ENCODE measurements at regions not wholly inside any gene's neighbourhood (a gene's known extent, or its start where the extent isn't known, plus 50 kb on each side); places are given as distances from the start of the nearest gene placed in this dataset.

- no peak for DNase-seq
These were observed 131.7 kb upstream of the CST7 start for GRCh38 chr20:24817351-24817750.

GRCh38 chr20:24818056-24818455, 131.0 kb upstream of the CST7 start:
- no peak for DNase-seq

GRCh38 chr20:24819331-24819965, 129.6 kb upstream of the CST7 start:
- no peak for DNase-seq

GRCh38 chr20:24820345-24820744, 128.7 kb upstream of the CST7 start:
- DNase-seq = no peak

DNA sequence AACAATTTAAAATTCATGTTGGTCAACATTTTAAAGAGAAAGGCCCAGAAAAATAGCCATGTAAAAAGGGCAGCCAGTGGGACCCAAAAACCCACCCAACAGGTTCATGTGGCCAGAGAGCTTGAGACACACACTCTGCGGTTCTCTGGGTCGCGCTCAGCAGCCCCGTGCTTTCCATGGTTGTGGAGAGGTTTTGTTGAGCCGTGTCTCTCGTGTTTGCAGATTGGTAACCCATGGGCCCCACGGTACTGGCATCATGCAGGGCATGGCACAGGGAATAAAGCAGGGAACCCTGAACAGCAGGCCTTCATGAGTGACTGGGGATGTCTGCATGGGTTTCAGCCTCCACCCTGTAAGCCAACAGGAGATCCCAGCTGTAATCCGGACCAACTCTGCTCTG, 127.7 kb upstream of the CST7 start:
- no peak for DNase-seq

DNA sequence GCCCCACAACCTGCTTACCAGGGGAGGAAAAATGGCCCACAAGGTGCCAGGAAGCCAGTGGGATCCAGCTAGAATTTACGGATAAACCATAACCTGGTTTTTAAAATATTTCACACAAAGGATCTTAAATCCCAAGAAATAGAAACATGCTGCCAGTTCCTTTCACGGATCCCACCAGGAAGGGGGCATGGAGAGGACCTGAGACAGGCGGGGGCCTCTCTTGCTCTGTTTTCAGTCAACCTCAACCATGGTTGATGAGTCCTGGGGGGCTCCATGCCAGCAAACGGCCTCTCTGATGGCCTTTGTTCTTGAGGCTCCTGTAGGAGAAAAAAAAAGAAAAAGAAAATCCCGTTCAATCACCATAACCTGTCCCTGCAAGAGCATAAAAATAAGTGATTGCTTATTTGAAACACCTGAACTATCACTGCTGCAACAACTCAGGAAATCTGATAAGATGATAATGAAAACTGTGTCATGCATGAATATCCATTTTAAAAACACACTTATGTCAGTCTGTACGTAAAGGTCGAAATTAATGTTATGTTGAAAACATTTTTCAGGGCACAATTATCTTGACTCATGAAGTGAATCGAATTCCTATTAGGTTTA, 125.8 kb upstream of the CST7 start:
- DNase-seq = no peak

GRCh38 chr20:24823989-24824693, 124.9 kb upstream of the CST7 start:
- no peak for DNase-seq

DNA sequence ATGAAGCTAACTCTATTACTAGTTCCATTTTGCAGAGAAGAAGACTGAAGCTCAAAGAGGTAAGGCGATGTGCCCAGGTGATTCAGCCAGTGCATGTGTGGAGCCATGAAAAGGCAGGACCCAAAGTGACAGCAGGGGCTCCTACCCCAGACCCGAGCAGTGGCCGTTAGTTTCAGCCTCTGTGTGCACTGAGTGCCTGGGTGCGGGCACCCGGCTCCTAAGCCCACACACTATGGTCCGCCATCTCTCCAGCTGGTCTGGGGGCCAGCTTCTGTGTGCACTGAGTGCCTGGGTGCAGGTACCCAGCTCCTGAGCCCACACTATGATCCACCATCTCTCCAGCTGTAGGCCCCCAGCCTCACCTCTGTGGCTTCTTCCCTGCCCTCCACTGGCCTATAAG, 123.5 kb upstream of the CST7 start:
- no peak for DNase-seq

DNA sequence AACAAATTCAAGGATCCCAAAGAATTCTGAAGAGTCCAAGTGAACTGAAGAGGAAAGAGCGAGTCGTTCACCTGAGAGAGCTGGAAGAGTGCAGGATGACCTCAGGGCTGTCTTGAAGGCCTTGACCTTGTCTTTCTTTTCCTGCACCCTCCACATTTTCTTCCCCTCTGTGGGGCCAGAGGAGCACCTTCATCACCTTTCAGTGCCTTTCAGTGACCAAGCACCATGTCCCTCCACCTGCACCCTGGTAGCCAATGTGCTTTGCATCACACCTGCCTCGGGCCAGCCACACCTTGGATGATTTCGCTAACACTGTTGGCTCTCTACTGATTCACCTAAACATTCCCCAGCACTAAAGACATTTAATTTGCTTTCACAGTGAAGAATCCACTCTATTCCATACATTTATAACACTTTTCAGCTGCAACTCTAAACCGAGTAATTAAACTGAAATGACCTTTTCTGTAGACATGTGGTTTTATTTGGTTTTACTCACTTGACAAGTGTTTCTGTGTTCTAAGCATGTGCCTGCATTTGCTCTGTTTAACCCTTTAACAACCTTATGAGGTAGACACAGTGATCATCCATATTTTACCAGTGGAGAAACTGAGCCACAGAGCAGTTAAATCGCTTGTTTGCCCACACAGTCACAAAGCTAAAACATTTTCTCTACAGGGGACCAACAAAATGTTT, 121.3 kb upstream of the CST7 start:
- no peak for DNase-seq

GRCh38 chr20:24828992-24829648, 119.9 kb upstream of the CST7 start:
- no peak for DNase-seq

GRCh38 chr20:24829649-24830370, 119.3 kb upstream of the CST7 start:
- DNase-seq = no peak

- no peak for DNase-seq
These were observed 118.4 kb upstream of the CST7 start for GRCh38 chr20:24830649-24831048.

DNA sequence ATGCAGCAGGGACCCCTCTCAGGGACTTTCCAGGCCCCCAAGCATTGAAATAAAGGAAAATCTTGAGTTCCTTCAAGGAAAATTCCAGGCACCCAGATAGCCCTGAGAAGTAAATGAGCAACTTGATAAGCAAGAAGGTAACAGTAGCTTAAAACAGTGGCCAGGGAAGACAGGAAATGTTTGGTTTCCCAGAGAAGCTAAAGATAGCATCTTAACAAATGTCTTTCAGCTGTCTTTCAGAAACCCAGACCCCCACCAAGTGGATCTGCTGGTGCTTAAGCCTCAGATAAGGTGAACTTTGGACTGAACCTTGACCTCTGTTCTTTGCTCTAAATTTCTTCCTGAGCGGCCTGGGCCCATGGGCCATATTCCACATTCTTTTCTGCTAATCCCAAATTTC, 117.8 kb upstream of the CST7 start:
- DNase-seq = no peak

GRCh38 chr20:24832518-24832917, 116.6 kb upstream of the CST7 start:
- DNase-seq = no peak

GRCh38 chr20:24833592-24833991, 115.5 kb upstream of the CST7 start:
- DNase-seq = no peak

GRCh38 chr20:24834310-24834709, 114.8 kb upstream of the CST7 start:
- DNase-seq = no peak

GRCh38 chr20:24835195-24835594, 113.9 kb upstream of the CST7 start:
- DNase-seq = no peak

GRCh38 chr20:24836041-24836533, 113.0 kb upstream of the CST7 start:
- DNase-seq = no peak

GRCh38 chr20:24836661-24837299, 112.3 kb upstream of the CST7 start:
- DNase-seq = no peak

DNA sequence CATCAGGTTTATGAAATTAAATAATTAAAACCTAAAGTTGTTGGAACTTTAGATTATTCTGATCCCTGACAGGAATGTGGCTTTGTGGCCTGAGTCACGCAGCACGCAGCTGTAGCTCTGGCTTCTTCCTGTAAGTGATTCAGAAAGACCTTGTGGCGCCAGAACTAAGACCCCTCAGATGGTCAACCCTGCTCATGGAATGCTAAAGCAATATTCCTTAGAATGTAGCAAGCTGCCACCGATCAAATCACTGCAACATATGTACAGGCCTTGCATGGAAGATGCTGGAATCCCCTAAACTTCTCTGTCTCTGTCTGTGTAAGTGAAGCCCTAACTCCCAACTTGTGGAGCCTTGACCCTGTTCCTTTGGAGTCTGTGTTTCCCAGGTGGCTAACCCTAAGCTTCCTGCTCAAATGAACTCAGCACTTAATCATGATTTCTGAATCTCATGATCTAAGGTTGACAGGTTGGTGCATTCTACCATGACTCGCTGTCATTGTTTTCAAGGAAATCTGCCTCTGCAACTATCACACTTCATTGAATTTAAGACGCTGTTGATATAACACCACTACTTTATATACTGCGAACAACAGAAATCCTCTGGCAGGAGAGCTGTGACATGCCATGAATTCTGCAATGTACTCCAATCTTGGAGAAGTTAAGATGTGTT, 111.2 kb upstream of the CST7 start:
- DNase-seq = no peak

All from KG1 (cell line).